Esophagus (tissue), 2 donors: ENCODE measurements at regions not wholly inside any gene's neighbourhood (a gene's known extent, or its start where the extent isn't known, plus 50 kb on each side); places are given as distances from the start of the nearest gene placed in this dataset.

ENCODE experiments used
- H3K27ac ChIP-seq, 2 donors: one replicate each; pipeline ENCODE4 v1.5.1; 2013; ENCODE audit warnings: low read depth in 2 of 2, mild to moderate bottlenecking in 2 of 2, inconsistent platforms in 1 of 2, low read length in 1 of 2, moderate library complexity in 1 of 2
- H3K27me3 ChIP-seq, 2 donors: one replicate each; pipeline ENCODE4 v1.6.1; 2013; ENCODE audit warnings: low read length in 2 of 2, control low read depth in 1 of 2, mild to moderate bottlenecking in 1 of 2; ENCODE audit not compliant: insufficient read depth in 2 of 2, control insufficient read depth in 1 of 2
- H3K36me3 ChIP-seq, 2 donors: one replicate each; pipeline ENCODE4 v1.6.1; 2013; ENCODE audit warnings: low read length in 1 of 2; ENCODE audit not compliant: control insufficient read depth in 2 of 2, insufficient read depth in 2 of 2
- H3K4me1 ChIP-seq, 2 donors: one replicate each; pipeline ENCODE4 v1.6.1; 2013; ENCODE audit warnings: low read length in 1 of 2; ENCODE audit not compliant: control insufficient read depth in 2 of 2, insufficient read depth in 2 of 2
- H3K4me3 ChIP-seq, 2 donors: one replicate each; pipeline ENCODE4 v1.5.1; 2013; ENCODE audit warnings: low read length in 2 of 2, mild to moderate bottlenecking in 2 of 2, low read depth in 1 of 2, moderate library complexity in 1 of 2
- H3K9me3 ChIP-seq, 2 donors: one replicate each; pipeline ENCODE4 v1.6.1; 2013; ENCODE audit warnings: mild to moderate bottlenecking in 2 of 2, low read depth in 1 of 2, low read length in 1 of 2, moderate library complexity in 1 of 2; ENCODE audit not compliant: control insufficient read depth in 2 of 2, insufficient read depth in 1 of 2
- WGBS, 2 donors: extraction: QIAGEN DNeasy Blood & Tissue Kit; methylation state at CpG; one replicate each; pipeline ENCODE4 v1.1.7; 2013; 5-methylcytosine and 5-hydroxymethylcytosine counted together
- donor health status: healthy with polysubstance abuse.
- donor health status: Bipolar disorder and iron deficiency.

- Histone ChIP-seq H3K27me3 (no peaks in the 10 kb centered on the region), H3K27ac (no peak overlapping the region), H3K36me3 (no peaks in the 10 kb centered on the region), H3K4me3 (no peak overlapping the region), H3K4me1 (no peaks in the 10 kb centered on the region), H3K9me3 (no peaks in the 10 kb centered on the region)
- 89 to 93% methylated on average over 6 of the region's 6 CpGs for WGBS, 2 donors
Observed at GRCh38 chr2:234731236-234731635, 220.6 kb upstream of the SH3BP4 start.

- WGBS, 2 donors: 81 to 82% methylated on average over 9 of the region's 9 CpGs
- H3K9me3 ChIP-seq: no peaks in the 10 kb centered on the region
- no peaks in the 10 kb centered on the region for H3K4me1 ChIP-seq
- H3K27ac ChIP-seq: no peak overlapping the region
- H3K27me3 ChIP-seq: no peaks in the 10 kb centered on the region
- no peaks in the 10 kb centered on the region for H3K36me3 ChIP-seq
- H3K4me3 ChIP-seq: no peak overlapping the region
Observed at GRCh38 chr2:234730066-234730640, 221.7 kb upstream of the SH3BP4 start.

- no peaks in the 10 kb centered on the region for H3K4me1 ChIP-seq
- H3K9me3 ChIP-seq: no peaks in the 10 kb centered on the region
- no peaks in the 10 kb centered on the region for H3K36me3 ChIP-seq
- no peaks in the 10 kb centered on the region for H3K27me3 ChIP-seq
- H3K4me3 ChIP-seq: no peak overlapping the region
- no peak overlapping the region for H3K27ac ChIP-seq
- WGBS, 2 donors: 57 to 77% methylated on average over 1 of the region's 1 CpG
Observed at GRCh38 chr2:234725528-234726264, 226.1 kb upstream of the SH3BP4 start.

GRCh38 chr2:234724850-234725249 is 227.0 kb upstream of the SH3BP4 start:
- H3K27ac ChIP-seq: no peak overlapping the region
- no peaks in the 10 kb centered on the region for H3K9me3 ChIP-seq
- no peaks in the 10 kb centered on the region for H3K36me3 ChIP-seq
- H3K4me1 ChIP-seq: no peaks in the 10 kb centered on the region
- no peaks in the 10 kb centered on the region for H3K27me3 ChIP-seq
- 82 to 87% methylated on average over 4 of the region's 4 CpGs for WGBS, 2 donors
- H3K4me3 ChIP-seq: no peak overlapping the region

DNA sequence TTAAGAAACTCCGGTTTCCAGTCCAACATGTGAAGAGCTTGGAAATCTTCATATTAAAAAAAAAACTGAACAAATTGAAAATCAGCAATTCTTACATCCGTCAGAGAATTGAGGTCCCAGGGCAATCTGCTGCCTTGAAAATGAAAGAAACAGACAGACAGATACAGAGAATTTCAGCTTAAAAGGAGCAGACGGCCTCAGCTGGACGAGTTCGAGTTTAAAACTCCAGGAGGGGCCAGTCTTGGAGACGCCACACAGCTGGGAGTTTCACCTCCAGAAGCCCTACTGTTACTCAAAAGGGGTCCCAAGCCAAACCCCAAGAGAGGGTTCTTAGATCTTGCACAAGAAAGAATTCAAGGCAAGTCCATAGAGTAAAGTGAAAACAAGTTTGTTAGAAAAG is 226.5 kb upstream of the ARL4C start:
- Histone ChIP-seq H3K27ac (no peak overlapping the region), H3K4me1 (no peaks in the 10 kb centered on the region), H3K36me3 (no peaks in the 10 kb centered on the region), H3K9me3 (no peaks in the 10 kb centered on the region), H3K27me3 (no peaks in the 10 kb centered on the region), H3K4me3 (no peak overlapping the region)
- 71 to 82% methylated on average over 6 of the region's 6 CpGs for WGBS, 2 donors

DNA sequence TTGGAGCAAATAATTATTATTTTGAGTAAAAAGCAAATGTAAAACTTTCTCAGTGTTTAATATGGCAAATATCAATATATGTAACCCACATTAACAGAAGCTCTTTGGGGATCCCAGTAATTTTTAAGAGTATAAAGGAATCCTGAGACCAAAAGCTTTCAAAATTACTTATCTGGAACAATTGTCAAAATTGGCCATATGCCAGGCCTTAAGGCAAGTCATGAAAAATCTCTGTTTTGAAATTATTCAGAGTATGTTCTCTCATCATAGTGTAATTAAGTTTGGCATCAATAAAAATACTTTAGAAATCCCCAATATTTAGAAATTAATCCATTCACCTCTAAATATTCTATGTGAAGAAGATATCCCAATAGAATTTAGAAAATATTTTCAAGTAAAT is 225.3 kb upstream of the ARL4C start:
- no peak overlapping the region for H3K4me3 ChIP-seq
- no peaks in the 10 kb centered on the region for H3K4me1 ChIP-seq
- H3K9me3 ChIP-seq: no peaks in the 10 kb centered on the region
- no peaks in the 10 kb centered on the region for H3K36me3 ChIP-seq
- H3K27ac ChIP-seq: no peak overlapping the region
- H3K27me3 ChIP-seq: no peaks in the 10 kb centered on the region

- Histone ChIP-seq H3K4me3 (no peak overlapping the region), H3K27me3 (no peaks in the 10 kb centered on the region), H3K9me3 (no peaks in the 10 kb centered on the region), H3K4me1 (no peaks in the 10 kb centered on the region), H3K27ac (no peak overlapping the region), H3K36me3 (no peaks in the 10 kb centered on the region)
- WGBS, 2 donors: 70 to 82% methylated on average over 7 of the region's 7 CpGs
Observed at GRCh38 chr2:234719116-234719716, 222.3 kb upstream of the ARL4C start.

GRCh38 chr2:234716271-234716670 is 219.4 kb upstream of the ARL4C start:
- Histone ChIP-seq H3K9me3 (no peaks in the 10 kb centered on the region), H3K27ac (no peak overlapping the region), H3K4me1 (no peaks in the 10 kb centered on the region), H3K36me3 (no peaks in the 10 kb centered on the region), H3K4me3 (no peak overlapping the region), H3K27me3 (no peaks in the 10 kb centered on the region)
- 81 to 87% methylated on average over 9 of the region's 9 CpGs for WGBS, 2 donors

DNA sequence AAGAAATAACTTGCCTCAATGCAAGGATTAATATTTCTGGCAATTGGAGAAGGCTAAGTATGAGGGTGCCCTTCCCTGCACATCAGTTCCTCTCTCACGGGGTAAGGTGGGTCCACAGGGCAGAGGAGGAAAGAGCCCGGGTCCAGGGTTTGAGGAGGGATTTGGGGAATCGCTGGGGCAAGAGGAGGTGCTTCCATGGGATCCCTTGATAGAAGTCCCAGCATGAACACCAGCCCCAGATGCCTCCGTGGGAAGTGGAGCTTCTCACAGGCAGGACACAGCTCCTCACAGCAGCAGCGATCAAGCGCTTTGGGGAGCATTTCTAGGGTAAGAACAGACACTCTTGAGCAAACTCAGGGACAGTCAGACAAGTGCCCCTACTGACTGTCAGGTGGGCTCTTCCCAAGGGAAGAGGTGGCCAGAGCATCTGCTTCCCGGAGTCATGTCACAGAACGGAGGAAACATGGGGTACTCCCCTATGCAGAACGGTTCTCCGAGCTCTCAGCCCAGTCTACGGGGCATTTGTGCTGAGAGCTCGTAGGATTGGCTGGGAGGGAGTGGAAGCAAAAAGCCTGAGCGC is 218.9 kb upstream of the ARL4C start:
- H3K36me3 ChIP-seq: no peaks in the 10 kb centered on the region

More for the DNA sequence above, 218.9 kb upstream of the ARL4C start:
- Histone ChIP-seq H3K27ac (no peak overlapping the region), H3K4me1 (no peaks in the 10 kb centered on the region), H3K27me3 (no peaks in the 10 kb centered on the region), H3K9me3 (no peaks in the 10 kb centered on the region), H3K4me3 (no peak overlapping the region)
- WGBS, 2 donors: 91% methylated on average over 13 of the region's 13 CpGs
